HG03378 (cell line): ENCODE measurements at regions not wholly inside any gene's neighbourhood (a gene's known extent, or its start where the extent isn't known, plus 50 kb on each side); places are given as distances from the start of the nearest gene placed in this dataset.

Experiments used
- ATAC-seq: cut with Tn5 transposase; IDR thresholded peaks from one replicate; pipeline ENCODE4 v1.9.1; 2021; ENCODE audit warnings: mild to moderate bottlenecking, moderate library complexity; ENCODE audit not compliant: unreplicated experiment

GRCh38 chr18:51637881-51638280, 440.4 kb upstream of the MEX3C start:
- no peak for ATAC-seq

GRCh38 chr18:51639541-51639940, 442.1 kb upstream of the MEX3C start:
- ATAC-seq: no peak

GRCh38 chr18:51643483-51643882, 446.0 kb upstream of the MEX3C start:
- no peak for ATAC-seq

GRCh38 chr18:51645607-51646006, 448.1 kb upstream of the MEX3C start:
- ATAC-seq: no peak

GRCh38 chr18:51647346-51647745, 449.9 kb upstream of the MEX3C start:
- ATAC-seq: no peak

GRCh38 chr18:51647942-51648341, 450.5 kb upstream of the MEX3C start:
- no peak for ATAC-seq

GRCh38 chr18:51649796-51650195, 452.3 kb upstream of the MEX3C start:
- ATAC-seq: no peak

GRCh38 chr18:51651761-51652160, 454.3 kb upstream of the MEX3C start:
- ATAC-seq: no peak

- ATAC-seq: no peak
Measured at GRCh38 chr18:51653507-51654213, 456.2 kb upstream of the MEX3C start.

GRCh38 chr18:51654488-51655326, 457.2 kb upstream of the MEX3C start:
- peak; percentile 69 for ATAC-seq

GRCh38 chr18:51655327-51655698, 457.8 kb upstream of the MEX3C start:
- peak; percentile 94 for ATAC-seq

- ATAC-seq: no peak
Measured at GRCh38 chr18:51656249-51656648, 458.8 kb upstream of the MEX3C start.

GRCh38 chr18:51658436-51658835, 461.0 kb upstream of the MEX3C start:
- ATAC-seq: no peak

- ATAC-seq: no peak
Measured at GRCh38 chr18:51659781-51660180, 462.3 kb upstream of the MEX3C start.

GRCh38 chr18:51660188-51660715, 462.8 kb upstream of the MEX3C start:
- ATAC-seq: no peak

- no peak for ATAC-seq
Measured at GRCh38 chr18:51664236-51664635, 466.8 kb upstream of the MEX3C start.

- ATAC-seq: no peak
Measured at GRCh38 chr18:51666763-51667191, 469.3 kb upstream of the MEX3C start.

- peak; percentile 72 for ATAC-seq
Measured at GRCh38 chr18:51668101-51668500, 470.6 kb upstream of the MEX3C start.

GRCh38 chr18:51668607-51669006, 471.1 kb upstream of the MEX3C start:
- ATAC-seq: no peak

- no peak for ATAC-seq
Measured at GRCh38 chr18:51686590-51686989, 489.1 kb upstream of the MEX3C start.

- ATAC-seq: no peak
Measured at GRCh38 chr18:51687845-51688585, 490.5 kb upstream of the MEX3C start.
